Adipocyte (in vitro differentiated cells): ENCODE measurements at regions not wholly inside any gene's neighbourhood (a gene's known extent, or its start where the extent isn't known, plus 50 kb on each side); places are given as distances from the start of the nearest gene placed in this dataset.

Experiments used
- DNase-seq: peaks from one replicate; pipeline ENCODE4 v3.0.0-alpha.2; 2015; ENCODE audit warnings: low read depth
- H3K27me3 ChIP-seq: replicated peaks from 2 replicates; pipeline ENCODE4 v1.7.0; 2013; ENCODE audit warnings: mild to moderate bottlenecking, low read length, moderate library complexity; ENCODE audit not compliant: control insufficient read depth, insufficient read depth
- H3K36me3 ChIP-seq: 2 replicates; pipeline ENCODE4 v1.7.0; 2013; ENCODE audit warnings: low read length, mild to moderate bottlenecking, moderate library complexity; ENCODE audit not compliant: control insufficient read depth, insufficient read depth, severe bottlenecking
- H3K4me1 ChIP-seq: 2 replicates; pipeline ENCODE4 v1.7.0; 2013; ENCODE audit warnings: mild to moderate bottlenecking, low read length, moderate library complexity; ENCODE audit not compliant: control insufficient read depth, insufficient read depth
- H3K4me3 ChIP-seq: 2 replicates; pipeline ENCODE4 v1.7.0; 2013; ENCODE audit warnings: mild to moderate bottlenecking, low read length, moderate library complexity
- H3K9ac ChIP-seq: 2 replicates; pipeline ENCODE4 v1.7.0; 2013; ENCODE audit warnings: mild to moderate bottlenecking, low read length, moderate library complexity
- H3K9me3 ChIP-seq: 2 replicates; pipeline ENCODE4 v1.7.0; 2013; ENCODE audit warnings: mild to moderate bottlenecking, low read length, moderate library complexity; ENCODE audit not compliant: control insufficient read depth

DNA sequence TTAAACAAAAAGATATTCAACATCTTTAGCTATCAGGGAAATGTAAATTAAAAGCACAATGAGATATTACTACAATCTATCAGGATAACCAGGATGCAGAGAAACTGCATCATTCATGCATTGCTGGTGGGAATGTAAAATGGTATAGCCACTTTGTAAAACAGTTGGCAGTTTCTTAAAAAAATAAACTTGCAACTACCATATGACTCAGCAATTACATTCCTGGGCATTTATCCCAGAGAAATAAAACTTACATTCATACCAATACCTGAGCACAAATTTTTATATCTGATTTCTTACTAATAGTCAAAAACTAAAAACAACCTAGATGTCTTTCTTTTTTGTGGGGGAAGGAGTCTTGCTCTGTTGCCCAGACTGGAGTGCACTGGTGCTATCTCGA, 190.3 kb upstream of the TAB2 start:
- Histone ChIP-seq H3K9me3 (no peaks in the 10 kb centered on the region), H3K27me3 (no peaks in the 10 kb centered on the region), H3K4me3 (no peak overlapping the region), H3K4me1 (peaks cover 21% of the 10 kb centered on the region), H3K9ac (no peak overlapping the region), H3K36me3 (no peaks in the 10 kb centered on the region)
- peak; percentile 56 for DNase-seq

DNA sequence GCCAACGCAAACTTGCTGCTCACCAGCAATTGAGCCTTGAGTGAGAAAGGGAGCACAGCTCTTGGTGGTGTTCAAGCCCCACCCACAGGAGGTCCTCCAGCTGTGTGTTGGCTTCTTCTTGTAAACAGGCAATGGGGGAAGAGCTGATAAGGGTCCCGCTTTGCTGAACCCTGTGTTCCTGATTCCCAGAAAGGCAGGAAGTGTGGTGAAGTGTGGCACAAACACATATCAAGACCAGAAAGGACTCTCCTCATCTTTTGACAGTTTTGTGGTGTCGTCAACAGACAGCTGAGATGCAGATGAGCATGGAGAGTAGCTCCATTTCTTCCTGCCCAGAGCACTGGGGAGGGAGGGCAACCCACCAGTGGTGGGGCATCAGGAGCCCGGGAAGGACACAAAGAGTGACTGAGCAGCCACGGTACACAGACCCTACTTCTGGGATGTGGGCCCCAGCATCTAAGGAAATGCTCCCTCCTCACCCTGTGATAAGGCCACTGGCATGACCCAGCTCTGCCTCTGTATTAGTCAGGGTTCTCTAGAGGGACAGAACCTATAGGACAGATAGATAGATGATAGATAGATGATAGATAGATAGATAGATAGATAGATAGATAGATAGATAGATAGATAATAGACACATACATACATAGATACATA, 188.9 kb upstream of the TAB2 start:
- no peaks in the 10 kb centered on the region for H3K36me3 ChIP-seq
- DNase-seq, result no peak
- H3K4me1 ChIP-seq, result peaks cover 21% of the 10 kb centered on the region
- no peaks in the 10 kb centered on the region for H3K9me3 ChIP-seq
- no peak overlapping the region for H3K4me3 ChIP-seq
- H3K9ac ChIP-seq, result no peak overlapping the region
- H3K27me3 ChIP-seq, result no peaks in the 10 kb centered on the region

DNA sequence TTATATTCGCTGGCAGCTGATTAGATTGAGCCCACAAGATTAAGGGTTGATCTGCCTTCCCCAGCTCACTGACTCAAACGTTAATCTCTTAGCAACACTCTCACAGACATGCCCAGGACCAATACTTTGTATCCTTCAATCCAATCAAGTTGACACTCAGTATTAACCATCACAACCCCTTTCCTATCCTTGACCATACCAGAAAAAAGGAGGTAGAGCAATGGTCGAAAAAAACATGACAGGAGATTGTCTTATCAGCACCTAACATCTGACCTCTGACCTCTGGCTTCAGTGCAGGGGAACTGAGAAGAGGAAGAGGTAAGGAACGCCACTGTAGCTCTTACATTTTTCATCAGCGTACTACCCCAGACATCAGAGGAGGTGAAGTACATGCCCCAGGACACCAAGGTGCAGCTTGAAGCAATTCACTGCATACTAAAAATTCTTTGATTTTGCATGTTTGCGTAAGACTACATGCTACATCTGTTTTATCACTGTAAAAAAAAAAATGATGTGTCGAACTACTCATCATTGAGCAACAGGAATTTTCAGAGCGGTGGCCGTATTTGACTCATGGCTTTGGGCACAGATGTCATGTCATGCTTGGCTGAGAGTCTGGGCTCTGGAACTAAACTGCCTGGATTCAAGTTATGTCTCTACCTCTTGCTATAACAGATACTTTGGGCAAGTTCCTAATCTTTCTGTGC, 188.0 kb upstream of the TAB2 start:
- H3K9me3 ChIP-seq, result no peaks in the 10 kb centered on the region

DNA sequence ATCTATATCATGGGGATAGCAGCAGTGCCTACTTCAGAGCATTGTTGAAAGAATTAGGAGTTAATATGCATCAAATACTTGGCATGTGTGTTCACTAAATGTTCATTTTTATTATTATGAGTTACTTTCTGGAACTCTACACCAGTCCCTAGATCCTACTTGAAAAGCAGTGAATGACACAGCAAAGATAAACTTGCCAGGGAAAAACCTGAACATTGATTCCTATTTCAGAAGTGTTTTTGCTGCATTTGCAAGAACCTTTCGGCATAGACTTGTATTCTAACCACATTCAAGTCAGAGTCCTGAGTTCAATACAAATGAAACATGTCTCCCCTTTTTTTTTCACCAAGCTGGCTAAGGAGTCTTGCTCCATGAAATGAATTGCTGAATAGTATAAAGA, 187.4 kb upstream of the TAB2 start:
- peak; percentile 26 for DNase-seq
- Histone ChIP-seq H3K9me3 (no peaks in the 10 kb centered on the region), H3K9ac (no peak overlapping the region), H3K27me3 (no peaks in the 10 kb centered on the region), H3K36me3 (no peaks in the 10 kb centered on the region), H3K4me1 (peaks cover 35% of the 10 kb centered on the region), H3K4me3 (no peak overlapping the region)

More for the DNA sequence above, 188.0 kb upstream of the TAB2 start:
- Histone ChIP-seq H3K4me3 (no peak overlapping the region), H3K27me3 (no peaks in the 10 kb centered on the region), H3K4me1 (peaks cover 30% of the 10 kb centered on the region), H3K9ac (no peak overlapping the region), H3K36me3 (no peaks in the 10 kb centered on the region)
- DNase-seq, result peak; percentile 87

DNA sequence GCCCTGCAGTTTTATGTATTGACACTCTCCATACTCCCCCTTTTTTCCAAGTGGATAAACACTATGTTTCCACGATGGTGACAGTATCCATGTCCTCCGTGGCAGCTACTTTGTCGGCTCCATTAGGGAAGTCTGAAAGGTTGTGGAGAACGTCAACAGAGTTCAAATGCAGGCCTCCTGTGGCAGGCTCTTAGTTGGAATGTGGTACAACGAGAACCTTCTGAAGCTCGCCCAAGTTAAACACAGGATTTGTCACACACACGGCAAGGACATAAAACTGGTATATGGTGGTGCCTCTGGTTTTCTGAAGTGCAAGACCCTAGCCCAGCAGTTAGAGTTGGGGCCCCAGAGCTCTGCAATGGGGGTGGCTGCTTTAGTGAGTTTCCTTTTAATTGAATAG, 187.0 kb upstream of the TAB2 start:
- Histone ChIP-seq H3K9ac (no peak overlapping the region), H3K4me3 (no peak overlapping the region), H3K4me1 (peaks cover 38% of the 10 kb centered on the region), H3K9me3 (no peaks in the 10 kb centered on the region), H3K36me3 (no peaks in the 10 kb centered on the region), H3K27me3 (no peaks in the 10 kb centered on the region)
- DNase-seq, result no peak

DNA sequence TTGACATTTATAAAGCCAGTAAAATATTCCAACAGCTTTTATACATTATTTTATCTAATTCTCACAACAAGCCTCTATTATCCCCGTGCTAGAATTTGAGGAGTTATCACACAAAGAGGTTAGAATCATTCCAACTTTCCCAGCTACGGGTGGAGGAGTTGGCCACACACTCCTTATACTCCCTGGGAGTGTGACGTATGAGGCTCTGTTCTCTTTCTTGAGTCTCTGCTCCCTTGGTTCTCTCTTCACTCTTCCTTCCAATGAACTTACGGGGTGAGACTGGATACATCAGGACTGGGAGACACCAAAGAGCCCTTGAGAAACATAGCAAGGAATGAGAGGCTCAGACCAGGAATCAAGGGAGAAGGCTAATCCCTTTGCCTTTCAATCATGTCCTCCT, 185.6 kb upstream of the TAB2 start:
- Histone ChIP-seq H3K9ac (no peak overlapping the region), H3K4me3 (no peak overlapping the region), H3K27me3 (no peaks in the 10 kb centered on the region), H3K9me3 (no peaks in the 10 kb centered on the region), H3K36me3 (no peaks in the 10 kb centered on the region), H3K4me1 (peaks cover 38% of the 10 kb centered on the region)
- no peak for DNase-seq

DNA sequence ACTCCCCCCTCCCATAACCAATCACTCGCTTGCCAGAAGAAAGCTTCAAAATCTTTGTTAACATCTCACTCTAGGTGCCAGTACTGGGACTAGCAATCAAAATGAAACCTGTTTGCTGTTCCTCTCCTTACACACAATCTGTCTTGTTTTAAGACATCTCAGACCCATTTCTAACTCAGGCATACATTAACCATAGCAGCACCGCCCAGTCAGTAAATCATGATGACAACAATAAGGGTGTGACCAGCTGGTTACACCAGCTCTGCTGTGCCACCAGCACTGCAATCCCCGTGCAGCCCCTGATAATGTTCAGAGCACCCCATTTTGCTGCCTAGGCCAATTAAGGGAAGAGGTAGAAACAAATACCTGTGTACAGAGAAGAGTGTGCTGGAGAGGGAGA, 185.2 kb upstream of the TAB2 start:
- no peaks in the 10 kb centered on the region for H3K9me3 ChIP-seq
- H3K4me3 ChIP-seq, result no peak overlapping the region
- no peak overlapping the region for H3K9ac ChIP-seq
- H3K4me1 ChIP-seq, result peaks cover 34% of the 10 kb centered on the region
- H3K27me3 ChIP-seq, result no peaks in the 10 kb centered on the region
- H3K36me3 ChIP-seq, result no peaks in the 10 kb centered on the region
- DNase-seq, result no peak

DNA sequence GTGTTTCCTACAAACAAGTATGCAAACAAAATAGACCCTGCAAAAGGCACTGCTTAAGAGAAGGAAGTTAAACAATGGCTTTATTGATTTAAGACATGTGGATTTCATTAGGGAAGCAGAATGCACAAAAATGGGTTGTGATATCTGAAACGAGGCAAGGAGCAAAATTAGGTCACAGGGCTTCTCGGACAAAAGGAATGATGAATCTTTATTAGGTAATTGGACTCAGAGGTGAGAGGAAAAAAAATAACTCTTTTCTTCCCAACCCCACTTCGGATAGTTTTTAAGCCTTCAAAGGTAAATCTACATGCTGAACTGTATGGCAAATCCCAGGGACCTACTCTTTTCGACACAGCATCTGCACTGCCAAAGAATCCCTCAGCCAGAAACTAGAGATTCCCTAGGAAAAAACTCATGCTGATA, 183.0 kb upstream of the TAB2 start:
- H3K27me3 ChIP-seq, result no peaks in the 10 kb centered on the region
- peak overlapping the region; percentile 21 for H3K4me3 ChIP-seq
- H3K9ac ChIP-seq, result no peak overlapping the region
- peaks cover 37% of the 10 kb centered on the region for H3K4me1 ChIP-seq
- H3K36me3 ChIP-seq, result no peaks in the 10 kb centered on the region
- peak; percentile 70 for DNase-seq
- no peaks in the 10 kb centered on the region for H3K9me3 ChIP-seq

DNA sequence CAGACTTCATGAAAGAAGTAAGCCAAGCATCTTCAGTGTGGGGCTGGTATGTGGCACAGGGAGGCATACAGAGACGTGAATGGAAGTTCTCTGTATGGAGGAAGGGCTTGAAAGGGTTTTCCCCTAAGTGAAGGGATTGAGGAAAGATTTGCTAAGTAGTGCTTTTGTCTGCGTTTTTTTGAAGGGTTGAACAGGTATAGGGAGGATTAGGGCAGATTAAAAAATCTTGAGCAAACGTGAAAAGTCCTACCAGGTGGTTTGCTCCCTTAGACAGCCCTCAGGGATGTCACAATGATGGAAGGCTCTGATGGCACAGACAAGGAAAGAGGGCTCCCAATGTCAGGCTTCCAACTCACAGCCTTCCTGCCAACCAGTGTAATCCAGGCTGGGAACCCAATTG, 181.7 kb upstream of the TAB2 start:
- no peaks in the 10 kb centered on the region for H3K9me3 ChIP-seq
- no peak overlapping the region for H3K9ac ChIP-seq
- no peaks in the 10 kb centered on the region for H3K36me3 ChIP-seq
- DNase-seq, result no peak
- H3K4me3 ChIP-seq, result no peak overlapping the region
- no peaks in the 10 kb centered on the region for H3K27me3 ChIP-seq
- H3K4me1 ChIP-seq, result peaks cover 26% of the 10 kb centered on the region

DNA sequence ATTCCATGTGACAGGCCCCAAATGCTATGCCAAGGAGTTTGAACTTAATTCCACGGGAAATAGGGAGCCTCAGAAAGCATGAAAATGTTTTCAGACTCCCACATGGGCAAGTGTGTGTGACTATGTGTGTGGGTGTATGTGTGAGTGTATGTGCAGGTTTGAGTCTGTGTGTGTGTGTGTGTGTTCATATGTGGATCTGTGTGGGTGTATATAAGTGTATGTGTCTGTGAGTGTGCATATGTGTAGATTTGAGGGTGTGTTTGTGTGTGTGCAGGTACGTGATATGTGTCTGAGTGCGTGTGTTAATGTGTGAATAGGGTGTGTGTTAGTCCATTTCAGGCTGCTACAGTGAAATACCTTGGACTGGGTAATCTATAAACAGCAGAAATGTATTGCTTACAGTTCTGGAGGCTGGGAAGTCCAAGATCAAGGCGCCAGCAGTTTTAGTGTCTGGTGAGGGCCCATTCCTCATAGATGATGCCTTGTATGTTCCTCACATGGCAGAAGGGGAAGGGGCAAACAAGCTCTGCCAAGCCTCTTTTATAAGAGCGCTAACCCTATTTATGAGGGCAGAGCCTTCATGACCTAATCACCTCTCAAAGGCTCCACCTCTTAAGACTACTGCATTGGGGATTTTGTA, 181.1 kb upstream of the TAB2 start:
- Histone ChIP-seq H3K4me1 (peaks cover 25% of the 10 kb centered on the region), H3K27me3 (no peaks in the 10 kb centered on the region), H3K4me3 (no peak overlapping the region), H3K9ac (no peak overlapping the region), H3K36me3 (no peaks in the 10 kb centered on the region), H3K9me3 (no peaks in the 10 kb centered on the region)
- no peak for DNase-seq

DNA sequence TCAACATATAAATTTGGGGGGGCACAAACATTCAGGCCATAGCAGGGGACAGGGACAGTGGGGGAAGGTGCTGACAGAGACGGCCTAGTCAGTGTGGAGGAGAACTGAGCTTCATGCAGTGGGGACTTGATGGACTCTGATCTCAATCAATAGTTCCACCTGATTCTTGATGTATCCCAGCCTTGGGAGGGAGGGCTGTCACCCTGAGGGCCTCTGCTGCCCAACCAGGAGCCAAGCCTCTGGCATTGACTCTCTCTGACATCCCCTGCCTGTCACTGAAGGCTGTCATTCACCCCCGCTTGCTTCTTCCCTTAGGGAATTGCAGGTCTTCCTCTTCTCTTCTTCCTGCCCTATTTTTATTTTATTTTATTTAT, 180.6 kb upstream of the TAB2 start:
- DNase-seq, result no peak
- H3K36me3 ChIP-seq, result no peaks in the 10 kb centered on the region

More for the DNA sequence above, 180.6 kb upstream of the TAB2 start:
- H3K9ac ChIP-seq, result no peak overlapping the region
- peaks cover 25% of the 10 kb centered on the region for H3K4me1 ChIP-seq
- H3K9me3 ChIP-seq, result no peaks in the 10 kb centered on the region
- H3K4me3 ChIP-seq, result no peak overlapping the region
- H3K27me3 ChIP-seq, result no peaks in the 10 kb centered on the region
